Neural cell (in vitro differentiated cells): ENCODE measurements at regions not wholly inside any gene's neighbourhood (a gene's known extent, or its start where the extent isn't known, plus 50 kb on each side); places are given as distances from the start of the nearest gene placed in this dataset.

ENCODE experiments used
- H2AFZ ChIP-seq: fragments of 200-600, 300-800 bp; sonication (generic), shearing (Covaris generic); 2 replicates; pipeline ENCODE4 v1.6.0; 2014; ENCODE audit warnings: low read depth, mild to moderate bottlenecking, antibody characterized with exemption, low read length, moderate library complexity
- H3F3A ChIP-seq: fragments of 200-600 bp; shearing (Covaris generic); 2 replicates; pipeline ENCODE4 v1.6.1; 2016; ENCODE audit warnings: mild to moderate bottlenecking, moderate library complexity, mixed read lengths, antibody characterized with exemption, low read length; ENCODE audit not compliant: insufficient read depth, poor library complexity, severe bottlenecking
- H3K27ac ChIP-seq: fragments of 200-600, 300-800 bp; sonication (generic), shearing (Covaris generic); 2 replicates; pipeline ENCODE4 v1.5.1; 2014; ENCODE audit warnings: mild to moderate bottlenecking, low read length, moderate library complexity
- H3K27me3 ChIP-seq: fragments of 300-800, 200-600 bp; sonication (generic), shearing (Covaris generic); 2 replicates; pipeline ENCODE4 v1.6.0; 2014; ENCODE audit warnings: mild to moderate bottlenecking, low read depth, low read length, moderate library complexity; ENCODE audit not compliant: insufficient read depth
- H3K36me3 ChIP-seq: fragments of 300-800, 200-600 bp; sonication (generic), shearing (Covaris generic); 2 replicates; pipeline ENCODE4 v1.5.1; 2014; ENCODE audit warnings: mild to moderate bottlenecking, antibody characterized with exemption, low read length, moderate library complexity; ENCODE audit not compliant: insufficient read depth
- H3K4me2 ChIP-seq: fragments of 300-800, 200-600 bp; sonication (generic), shearing (Covaris generic); 2 replicates; pipeline ENCODE4 v1.6.0; 2014; ENCODE audit warnings: mild to moderate bottlenecking, low read length
- H3K4me3 ChIP-seq: fragments of 300-800, 200-600 bp; sonication (generic), shearing (Covaris generic); 2 replicates; pipeline ENCODE4 v1.5.1; 2014; ENCODE audit warnings: mild to moderate bottlenecking, low read length, moderate library complexity
- H3K79me2 ChIP-seq: fragments of 200-600 bp; shearing (Covaris generic); replicated peaks from 2 replicates; pipeline ENCODE4 v1.6.0; 2014; ENCODE audit warnings: mild to moderate bottlenecking, low read length, moderate library complexity; ENCODE audit not compliant: insufficient read depth
- H3K9ac ChIP-seq: fragments of 300-800, 200-600 bp; sonication (generic), shearing (Covaris generic); 2 replicates; pipeline ENCODE4 v1.6.1; 2016; ENCODE audit warnings: mild to moderate bottlenecking, low read length, mixed read lengths
- H3K9me2 ChIP-seq: fragments of 200-600 bp; shearing (Covaris generic); 2 replicates; pipeline ENCODE4 v1.6.1; 2016; ENCODE audit warnings: mild to moderate bottlenecking, low read length, mixed read lengths; ENCODE audit not compliant: insufficient read depth
- H3K9me3 ChIP-seq: fragments of 200-600, 300-800 bp; sonication (generic), shearing (Covaris generic); 2 replicates; pipeline ENCODE4 v1.6.1; 2016; ENCODE audit warnings: mild to moderate bottlenecking, mixed run types, low read length, moderate library complexity, mixed read lengths
- H4K20me1 ChIP-seq: fragments of 200-600 bp; shearing (Covaris generic); 2 replicates; pipeline ENCODE4 v1.6.1; 2016; ENCODE audit warnings: mild to moderate bottlenecking, mixed run types; ENCODE audit not compliant: insufficient read depth
- EP300 ChIP-seq: fragments of 450-650 bp; conservative IDR thresholded peaks from 2 replicates; pipeline ENCODE4 v1.6.1; 2014; ENCODE audit warnings: antibody characterized with exemption, mild to moderate bottlenecking, moderate library complexity; ENCODE audit not compliant: poor library complexity, severe bottlenecking
- EZH2 ChIP-seq: fragments of 200-600, 300-800 bp; shearing (Covaris generic), sonication (generic); IDR thresholded peaks from 2 replicates; pipeline ENCODE4 v1.6.1; 2014; ENCODE audit warnings: antibody characterized with exemption, low read length, borderline replicate concordance, mild to moderate bottlenecking; ENCODE audit not compliant: insufficient read depth, poor library complexity, severe bottlenecking
- MXI1 ChIP-seq: fragments of 450-650 bp; conservative IDR thresholded peaks from 2 replicates; pipeline ENCODE4 v1.6.1; 2014; ENCODE audit warnings: antibody characterized with exemption, mild to moderate bottlenecking; ENCODE audit not compliant: poor library complexity, severe bottlenecking
- POLR2AphosphoS5 ChIP-seq: IDR thresholded peaks from 2 replicates; pipeline ENCODE4 v1.6.1; 2012
- RAD21 ChIP-seq: fragments of 450-650 bp; conservative IDR thresholded peaks from 2 replicates; pipeline ENCODE4 v1.6.1; 2014; ENCODE audit warnings: antibody characterized with exemption, mild to moderate bottlenecking, moderate library complexity
- SMC3 ChIP-seq: fragments of 450-650 bp; conservative IDR thresholded peaks from 2 replicates; pipeline ENCODE4 v1.6.1; 2014; ENCODE audit warnings: antibody characterized with exemption, mild to moderate bottlenecking, moderate library complexity; ENCODE audit not compliant: poor library complexity
- TAF1 ChIP-seq: IDR thresholded peaks from 2 replicates; pipeline ENCODE4 v1.6.1; 2012; ENCODE audit warnings: low read depth
- TF ChIP-seq, protein P1 (sequence below): fragments of 450-650 bp; IDR thresholded peaks from 2 replicates; pipeline ENCODE4 v1.5.1; 2014; ENCODE audit warnings: antibody characterized with exemption, mild to moderate bottlenecking, moderate library complexity; ENCODE audit not compliant: poor library complexity, severe bottlenecking
- TF ChIP-seq, protein P2 (sequence below): IDR thresholded peaks from 2 replicates; pipeline ENCODE4 v1.6.1; 2012; ENCODE audit warnings: borderline replicate concordance

DNA sequence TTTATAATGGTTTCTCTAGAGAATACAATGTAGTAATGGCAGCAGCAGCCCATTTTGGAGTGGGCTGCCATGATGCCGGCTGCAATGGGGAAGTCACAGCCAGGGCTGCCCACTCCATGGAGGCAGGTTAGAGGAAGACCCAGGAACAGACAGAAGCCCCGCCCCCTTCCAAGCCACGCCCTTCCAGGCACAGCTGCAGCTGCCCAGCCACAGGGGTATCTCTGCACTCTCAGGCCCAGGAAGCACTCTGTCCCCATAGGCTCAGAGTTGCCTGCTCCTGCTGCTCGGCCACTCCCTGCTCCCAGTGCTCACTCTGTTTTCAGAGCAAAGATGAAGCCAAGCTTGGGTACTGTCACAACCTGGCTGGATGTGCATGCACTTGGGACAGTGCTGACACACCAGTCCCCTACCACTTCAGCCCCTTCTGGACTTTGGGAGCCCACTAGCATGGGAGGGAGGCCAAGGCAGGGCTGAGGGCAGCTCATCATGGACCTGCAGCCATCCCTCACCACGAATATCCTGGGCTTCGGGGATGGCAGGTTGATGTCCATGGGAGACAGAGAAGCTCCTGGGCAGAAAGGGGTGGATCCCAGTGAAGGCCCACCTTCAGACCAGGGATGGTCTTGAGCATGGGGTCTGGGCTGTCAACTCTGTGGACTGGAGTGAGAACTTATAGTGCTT is 1224.2 kb downstream of the SLITRK5 start:
- H3K4me3 ChIP-seq, result no peak overlapping the region
- H2AFZ ChIP-seq, result no peak overlapping the region
- no peaks in the 10 kb centered on the region for H3K79me2 ChIP-seq
- no peaks in the 10 kb centered on the region for H3K9me2 ChIP-seq
- no peak overlapping the region for H3K4me2 ChIP-seq
- no peaks in the 10 kb centered on the region for H3K27me3 ChIP-seq
- no peaks in the 10 kb centered on the region for H3F3A ChIP-seq
- no peak overlapping the region for H3K27ac ChIP-seq
- no peaks in the 10 kb centered on the region for H4K20me1 ChIP-seq
- H3K9me3 ChIP-seq, result no peaks in the 10 kb centered on the region
- H3K36me3 ChIP-seq, result no peaks in the 10 kb centered on the region
- H3K9ac ChIP-seq, result no peak overlapping the region
- no peak for TF ChIP-seq SMC3
- TF ChIP-seq, protein P1, sequence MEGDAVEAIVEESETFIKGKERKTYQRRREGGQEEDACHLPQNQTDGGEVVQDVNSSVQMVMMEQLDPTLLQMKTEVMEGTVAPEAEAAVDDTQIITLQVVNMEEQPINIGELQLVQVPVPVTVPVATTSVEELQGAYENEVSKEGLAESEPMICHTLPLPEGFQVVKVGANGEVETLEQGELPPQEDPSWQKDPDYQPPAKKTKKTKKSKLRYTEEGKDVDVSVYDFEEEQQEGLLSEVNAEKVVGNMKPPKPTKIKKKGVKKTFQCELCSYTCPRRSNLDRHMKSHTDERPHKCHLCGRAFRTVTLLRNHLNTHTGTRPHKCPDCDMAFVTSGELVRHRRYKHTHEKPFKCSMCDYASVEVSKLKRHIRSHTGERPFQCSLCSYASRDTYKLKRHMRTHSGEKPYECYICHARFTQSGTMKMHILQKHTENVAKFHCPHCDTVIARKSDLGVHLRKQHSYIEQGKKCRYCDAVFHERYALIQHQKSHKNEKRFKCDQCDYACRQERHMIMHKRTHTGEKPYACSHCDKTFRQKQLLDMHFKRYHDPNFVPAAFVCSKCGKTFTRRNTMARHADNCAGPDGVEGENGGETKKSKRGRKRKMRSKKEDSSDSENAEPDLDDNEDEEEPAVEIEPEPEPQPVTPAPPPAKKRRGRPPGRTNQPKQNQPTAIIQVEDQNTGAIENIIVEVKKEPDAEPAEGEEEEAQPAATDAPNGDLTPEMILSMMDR, result no peak
- no peak for TF ChIP-seq POLR2AphosphoS5
- no peak for TF ChIP-seq MXI1
- TF ChIP-seq TAF1, result no peak
- TF ChIP-seq, protein P2, sequence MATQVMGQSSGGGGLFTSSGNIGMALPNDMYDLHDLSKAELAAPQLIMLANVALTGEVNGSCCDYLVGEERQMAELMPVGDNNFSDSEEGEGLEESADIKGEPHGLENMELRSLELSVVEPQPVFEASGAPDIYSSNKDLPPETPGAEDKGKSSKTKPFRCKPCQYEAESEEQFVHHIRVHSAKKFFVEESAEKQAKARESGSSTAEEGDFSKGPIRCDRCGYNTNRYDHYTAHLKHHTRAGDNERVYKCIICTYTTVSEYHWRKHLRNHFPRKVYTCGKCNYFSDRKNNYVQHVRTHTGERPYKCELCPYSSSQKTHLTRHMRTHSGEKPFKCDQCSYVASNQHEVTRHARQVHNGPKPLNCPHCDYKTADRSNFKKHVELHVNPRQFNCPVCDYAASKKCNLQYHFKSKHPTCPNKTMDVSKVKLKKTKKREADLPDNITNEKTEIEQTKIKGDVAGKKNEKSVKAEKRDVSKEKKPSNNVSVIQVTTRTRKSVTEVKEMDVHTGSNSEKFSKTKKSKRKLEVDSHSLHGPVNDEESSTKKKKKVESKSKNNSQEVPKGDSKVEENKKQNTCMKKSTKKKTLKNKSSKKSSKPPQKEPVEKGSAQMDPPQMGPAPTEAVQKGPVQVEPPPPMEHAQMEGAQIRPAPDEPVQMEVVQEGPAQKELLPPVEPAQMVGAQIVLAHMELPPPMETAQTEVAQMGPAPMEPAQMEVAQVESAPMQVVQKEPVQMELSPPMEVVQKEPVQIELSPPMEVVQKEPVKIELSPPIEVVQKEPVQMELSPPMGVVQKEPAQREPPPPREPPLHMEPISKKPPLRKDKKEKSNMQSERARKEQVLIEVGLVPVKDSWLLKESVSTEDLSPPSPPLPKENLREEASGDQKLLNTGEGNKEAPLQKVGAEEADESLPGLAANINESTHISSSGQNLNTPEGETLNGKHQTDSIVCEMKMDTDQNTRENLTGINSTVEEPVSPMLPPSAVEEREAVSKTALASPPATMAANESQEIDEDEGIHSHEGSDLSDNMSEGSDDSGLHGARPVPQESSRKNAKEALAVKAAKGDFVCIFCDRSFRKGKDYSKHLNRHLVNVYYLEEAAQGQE, result no peak
- no peak for TF ChIP-seq EZH2
- no peak for TF ChIP-seq RAD21
- no peak for TF ChIP-seq EP300

DNA sequence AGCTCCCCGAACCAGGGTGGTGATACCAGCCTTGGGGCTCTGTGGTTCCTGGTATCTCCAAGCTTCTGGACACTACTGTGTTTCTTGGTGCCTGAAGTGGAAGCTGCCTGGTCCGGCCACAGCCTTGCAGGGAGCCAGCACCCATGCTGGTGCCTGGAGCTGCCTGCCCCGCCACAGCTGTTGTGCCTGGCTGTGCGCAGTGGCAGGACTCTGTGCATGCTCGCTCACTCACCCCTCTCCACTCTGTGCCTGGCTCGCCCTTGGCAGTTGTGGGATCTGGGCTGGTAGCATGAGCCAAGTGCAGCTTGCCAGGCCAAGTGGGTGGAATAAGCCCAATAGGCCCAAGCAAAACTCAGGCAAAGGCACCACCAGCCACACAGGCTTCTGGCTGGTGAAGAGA is 1225.3 kb downstream of the SLITRK5 start:
- Histone ChIP-seq H3K36me3 (no peaks in the 10 kb centered on the region), H3K9ac (no peak overlapping the region), H3K27me3 (no peaks in the 10 kb centered on the region), H3K79me2 (no peaks in the 10 kb centered on the region), H3K9me3 (no peaks in the 10 kb centered on the region), H4K20me1 (no peaks in the 10 kb centered on the region), H3K9me2 (no peaks in the 10 kb centered on the region), H3K27ac (no peak overlapping the region), H3K4me2 (no peak overlapping the region), H2AFZ (no peak overlapping the region), H3K4me3 (no peak overlapping the region), H3F3A (no peaks in the 10 kb centered on the region)
- TF ChIP-seq, protein P2, result no peak
- TF ChIP-seq, protein P1, result no peak
- TF ChIP-seq EP300, result no peak
- no peak for TF ChIP-seq MXI1
- TF ChIP-seq POLR2AphosphoS5, result no peak
- no peak for TF ChIP-seq EZH2
- TF ChIP-seq RAD21, result no peak
- TF ChIP-seq TAF1, result no peak
- no peak for TF ChIP-seq SMC3
